HG02870 (cell line): ENCODE measurements at regions not wholly inside any gene's neighbourhood (a gene's known extent, or its start where the extent isn't known, plus 50 kb on each side); places are given as distances from the start of the nearest gene placed in this dataset.
"Not testable (repeated sequence)": the region's sequence is repeated elsewhere in the genome, so short reads cannot be mapped to it uniquely, and the experiment has no call there.

Experiments
- ATAC-seq: cut with Tn5 transposase; IDR thresholded peaks from one replicate; pipeline ENCODE4 v1.9.1; 2021; ENCODE audit warnings: mild to moderate bottlenecking, moderate library complexity; ENCODE audit not compliant: unreplicated experiment

- ATAC-seq, result no peak
Measured at GRCh38 chr6:85764844-85765243, 122.2 kb upstream of the SYNCRIP start.

- ATAC-seq, result no peak
Measured at GRCh38 chr6:85756982-85757381, 114.3 kb upstream of the SYNCRIP start.

GRCh38 chr6:85754894-85755293 is 112.2 kb upstream of the SYNCRIP start:
- no peak for ATAC-seq

GRCh38 chr6:85752602-85753001 is 109.9 kb upstream of the SYNCRIP start:
- ATAC-seq, result no peak

- no peak for ATAC-seq
Measured at GRCh38 chr6:85751374-85752055, 108.8 kb upstream of the SYNCRIP start.

- not testable (repeated sequence) for ATAC-seq
Measured at GRCh38 chr6:85750146-85750545, 107.5 kb upstream of the SYNCRIP start.

- no peak for ATAC-seq
Measured at GRCh38 chr6:85749236-85749635, 106.5 kb upstream of the SYNCRIP start.

- ATAC-seq, result no peak
Measured at GRCh38 chr6:85747666-85748065, 105.0 kb upstream of the SYNCRIP start.

GRCh38 chr6:85747093-85747492 is 104.4 kb upstream of the SYNCRIP start:
- ATAC-seq, result no peak

- no peak for ATAC-seq
Measured at GRCh38 chr6:85744433-85744970, 101.8 kb upstream of the SYNCRIP start.

- no peak for ATAC-seq
Measured at GRCh38 chr6:85726206-85726605, 83.5 kb upstream of the SYNCRIP start.

- no peak for ATAC-seq
Measured at GRCh38 chr6:85715797-85716196, 73.1 kb upstream of the SYNCRIP start.

- no peak for ATAC-seq
Measured at GRCh38 chr6:85714893-85715530, 72.3 kb upstream of the SYNCRIP start.

- no peak for ATAC-seq
Measured at GRCh38 chr6:85712346-85712745, 69.7 kb upstream of the SYNCRIP start.

- ATAC-seq, result not testable (repeated sequence)
Measured at GRCh38 chr6:85707515-85708145, 64.9 kb upstream of the SYNCRIP start.

- no peak for ATAC-seq
Measured at GRCh38 chr6:85706272-85706671, 63.6 kb upstream of the SYNCRIP start.

GRCh38 chr6:85705220-85705619 is 62.5 kb upstream of the SYNCRIP start:
- no peak for ATAC-seq

- no peak for ATAC-seq
Measured at GRCh38 chr6:85703406-85703805, 60.7 kb upstream of the SYNCRIP start.
